Loucy (cell line): ENCODE measurements at regions not wholly inside any gene's neighbourhood (a gene's known extent, or its start where the extent isn't known, plus 50 kb on each side); places are given as distances from the start of the nearest gene placed in this dataset.

Experiments used
- EZH2phosphoT487 ChIP-seq: fragments of 200-600 bp; IDR thresholded peaks from 2 replicates; pipeline ENCODE4 v1.6.1; 2018; ENCODE audit warnings: antibody characterized with exemption, mild to moderate bottlenecking, moderate library complexity, borderline replicate concordance
- TF ChIP-seq, protein P1 (sequence below): fragments of 200-600 bp; sonication (generic); conservative IDR thresholded peaks from 2 replicates; pipeline ENCODE4 v1.5.1; 2014; ENCODE audit warnings: mild to moderate bottlenecking, antibody characterized with exemption, low read length

DNA sequence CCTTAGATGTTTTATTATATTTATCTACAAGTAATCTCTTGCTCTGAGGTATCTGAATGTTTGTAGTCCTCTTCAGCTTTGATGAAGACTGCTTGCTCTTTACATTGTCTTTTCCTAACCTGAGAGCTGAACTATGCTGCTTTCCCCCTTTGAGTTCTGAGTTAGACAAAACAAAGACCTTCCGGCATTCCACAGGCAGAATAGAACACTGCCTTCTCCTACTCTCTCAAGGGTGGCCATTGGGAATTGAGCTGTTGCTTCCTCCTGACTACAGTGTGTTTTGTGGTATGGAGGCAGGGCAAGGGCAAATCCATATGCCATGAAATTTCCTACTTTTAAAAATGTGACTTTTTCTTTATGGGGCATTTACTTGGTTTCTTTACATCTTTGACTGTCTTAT, 841.0 kb downstream of the FAM133A start:
- TF ChIP-seq, protein P1, sequence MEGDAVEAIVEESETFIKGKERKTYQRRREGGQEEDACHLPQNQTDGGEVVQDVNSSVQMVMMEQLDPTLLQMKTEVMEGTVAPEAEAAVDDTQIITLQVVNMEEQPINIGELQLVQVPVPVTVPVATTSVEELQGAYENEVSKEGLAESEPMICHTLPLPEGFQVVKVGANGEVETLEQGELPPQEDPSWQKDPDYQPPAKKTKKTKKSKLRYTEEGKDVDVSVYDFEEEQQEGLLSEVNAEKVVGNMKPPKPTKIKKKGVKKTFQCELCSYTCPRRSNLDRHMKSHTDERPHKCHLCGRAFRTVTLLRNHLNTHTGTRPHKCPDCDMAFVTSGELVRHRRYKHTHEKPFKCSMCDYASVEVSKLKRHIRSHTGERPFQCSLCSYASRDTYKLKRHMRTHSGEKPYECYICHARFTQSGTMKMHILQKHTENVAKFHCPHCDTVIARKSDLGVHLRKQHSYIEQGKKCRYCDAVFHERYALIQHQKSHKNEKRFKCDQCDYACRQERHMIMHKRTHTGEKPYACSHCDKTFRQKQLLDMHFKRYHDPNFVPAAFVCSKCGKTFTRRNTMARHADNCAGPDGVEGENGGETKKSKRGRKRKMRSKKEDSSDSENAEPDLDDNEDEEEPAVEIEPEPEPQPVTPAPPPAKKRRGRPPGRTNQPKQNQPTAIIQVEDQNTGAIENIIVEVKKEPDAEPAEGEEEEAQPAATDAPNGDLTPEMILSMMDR: no peak
- no peak for TF ChIP-seq EZH2phosphoT487
